IMR-90 (cell line): ENCODE measurements at regions not wholly inside any gene's neighbourhood (a gene's known extent, or its start where the extent isn't known, plus 50 kb on each side); places are given as distances from the start of the nearest gene placed in this dataset.

Experiments used
- CEBPB ChIP-seq: IDR thresholded peaks from 2 replicates; pipeline ENCODE4 v1.6.1; 2012; ENCODE audit warnings: low read depth, low read length, improper control_type of control experiment
- CHD1 ChIP-seq: IDR thresholded peaks from 2 replicates; pipeline ENCODE4 v1.6.1; 2012; ENCODE audit warnings: low read depth, low read length, improper control_type of control experiment
- CTCF ChIP-seq: conservative IDR thresholded peaks from 2 replicates; pipeline ENCODE4 v1.5.1; 2012; ENCODE audit warnings: mild to moderate bottlenecking, low read depth, low read length, improper control_type of control experiment
- NFE2L2 ChIP-seq: fragments of 150-350 bp; IDR thresholded peaks from 2 replicates; pipeline ENCODE4 v1.6.1; 2016; ENCODE audit warnings: low read depth, mild to moderate bottlenecking, low read length
- POLR2A ChIP-seq: IDR thresholded peaks from 2 replicates; pipeline ENCODE4 v1.6.1; 2012; ENCODE audit warnings: mild to moderate bottlenecking, low read depth, low read length
- RAD21 ChIP-seq: IDR thresholded peaks from 2 replicates; pipeline ENCODE4 v1.6.1; 2012; ENCODE audit warnings: low read length, improper control_type of control experiment

DNA sequence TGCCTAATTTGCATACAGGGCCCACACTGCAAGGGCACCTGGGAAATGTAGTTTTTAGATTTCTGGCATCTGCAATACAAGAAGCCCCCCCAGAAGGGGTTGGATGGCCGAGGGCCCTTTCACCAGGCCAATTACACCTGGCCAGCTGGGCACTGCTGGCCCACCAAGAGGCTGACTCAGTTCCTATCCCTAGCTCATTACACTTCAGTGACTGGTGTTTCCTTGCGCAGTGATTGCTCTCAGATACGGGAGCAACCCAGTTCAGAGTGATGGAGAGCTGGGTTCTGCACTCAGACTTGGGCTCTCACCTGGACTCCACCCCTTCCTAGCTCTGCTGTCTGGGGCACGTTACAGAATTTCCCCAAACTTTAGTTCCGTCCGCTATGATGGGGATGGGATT is 81.1 kb upstream of the SHANK2 start:
- TF ChIP-seq CTCF (no peak), CEBPB (no peak), NFE2L2 (no peak), POLR2A (no peak), CHD1 (no peak), RAD21 (no peak)
